NCI-H1694 treated with DMSO at 0.1 percent for 48 hours (cell line): ENCODE measurements at regions not wholly inside any gene's neighbourhood (a gene's known extent, or its start where the extent isn't known, plus 50 kb on each side); places are given as distances from the start of the nearest gene placed in this dataset.

Experiments
- DNase-seq: peaks from one replicate; lab custom pipeline; 2025; lab: John Stamatoyannopoulos, UW

GRCh38 chrX:112137276-112137675 is 54.7 kb upstream of the TRPC5 start:
- no peak for DNase-seq
